Right cardiac atrium (tissue), 5 donors: ENCODE measurements at regions not wholly inside any gene's neighbourhood (a gene's known extent, or its start where the extent isn't known, plus 50 kb on each side); places are given as distances from the start of the nearest gene placed in this dataset.
"Not testable (repeated sequence)": the region's sequence is repeated elsewhere in the genome, so short reads cannot be mapped to it uniquely, and the experiment has no call there.

ENCODE experiments used
- ATAC-seq, 2 donors: fragments of 200-7000 bp; cut with Tn5 transposase; one replicate each; pipeline versions ENCODE4 v1.8.0 to v1.9.1; 2020; ENCODE audit warnings: moderate library complexity in 2 of 2, mild to moderate bottlenecking in 1 of 2
- DNase-seq, 3 donors: peaks; one replicate each; pipeline ENCODE4 v3.0.0-alpha.2; 2020
- H3K27ac ChIP-seq: one replicate; pipeline ENCODE4 v1.5.1; 2013; ENCODE audit warnings: mild to moderate bottlenecking, low read length, control low read depth, moderate library complexity
- H3K27me3 ChIP-seq: one replicate; pipeline ENCODE4 v1.6.1; 2013; ENCODE audit not compliant: control insufficient read depth, insufficient read depth
- H3K4me1 ChIP-seq: one replicate; pipeline ENCODE4 v1.6.1; 2013; ENCODE audit warnings: low read length; ENCODE audit not compliant: control insufficient read depth, insufficient read depth
- H3K4me3 ChIP-seq: one replicate; pipeline ENCODE4 v1.5.1; 2013; ENCODE audit warnings: low read length, control low read depth
- H3K9me3 ChIP-seq: one replicate; pipeline ENCODE4 v1.6.1; 2013; ENCODE audit warnings: low read length; ENCODE audit not compliant: control insufficient read depth
- WGBS: extraction: QIAGEN DNeasy Blood & Tissue Kit; methylation state at CpG from one replicate; pipeline ENCODE4 v1.1.7; 2013; 5-methylcytosine and 5-hydroxymethylcytosine counted together
- intact Hi-C, 4 donors: fragments of 100-400 bp; cut with DNase I; formaldehyde crosslinking; loops; one replicate each; pipeline versions ENCODE4 v1.11.0 to v1.14.0; 2022 to 2023
- donor health status: healthy with polysubstance abuse.
- donor health status: DM: no; HTN: yes; CAD: no.
- donor health status: DM: no; HTN: no; CAD: no.
- donor health status: DM: no; HTN: yes; CAD: no; lungs with severe emphysema.
- donor health status: DM: yes; HTN: yes; CAD: no.

DNA sequence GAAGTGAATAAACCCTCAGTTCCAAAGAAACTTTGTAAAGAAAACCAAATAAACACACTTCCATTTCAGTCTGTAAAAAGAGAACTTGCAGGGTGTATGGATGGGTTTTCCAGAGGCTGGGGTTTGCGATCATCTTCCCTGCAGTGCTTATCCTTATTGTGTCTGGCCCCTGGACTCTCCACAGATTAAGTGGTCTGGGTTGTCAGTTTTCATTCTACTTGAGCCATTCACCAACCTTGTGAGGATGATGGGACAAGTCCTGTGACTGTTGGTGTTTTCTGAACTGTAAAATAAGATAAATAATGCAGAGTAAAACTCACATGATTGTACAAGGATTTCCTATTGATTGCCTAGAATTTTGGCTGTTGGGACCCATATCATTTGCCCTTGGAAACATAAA lies 166.1 kb upstream of the MOCS2 start:
- Histone ChIP-seq H3K9me3 (no peaks in the 10 kb centered on the region), H3K4me3 (no peak overlapping the region), H3K4me1 (no peaks in the 10 kb centered on the region), H3K27me3 (no peaks in the 10 kb centered on the region), H3K27ac (no peak overlapping the region)
- intact Hi-C loops = no loop called here
- ATAC-seq (no peak), DNase-seq (no peak)
- WGBS = 81% methylated on average over 1 of the region's 1 CpG

DNA sequence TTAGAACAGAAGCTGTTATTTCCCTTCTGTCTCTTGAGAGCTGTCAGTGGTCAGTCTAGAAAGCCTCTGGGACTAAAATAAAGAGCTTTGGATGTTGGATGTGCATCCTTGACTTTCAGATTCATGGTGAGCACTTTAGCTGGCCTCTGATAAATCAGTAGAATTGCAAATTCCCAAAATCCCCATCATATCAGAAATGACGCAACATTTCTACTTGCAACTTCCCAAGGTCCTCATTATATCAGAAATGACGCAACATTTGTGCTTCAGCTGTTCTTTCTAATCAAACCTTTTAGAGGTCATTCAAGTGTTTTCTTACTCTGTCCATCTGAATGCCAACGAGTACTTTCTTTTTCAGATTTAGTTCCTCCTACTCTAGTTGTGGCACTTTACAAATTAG lies 167.3 kb upstream of the MOCS2 start:
- Histone ChIP-seq H3K27me3 (no peaks in the 10 kb centered on the region), H3K4me1 (no peaks in the 10 kb centered on the region), H3K4me3 (no peak overlapping the region), H3K27ac (no peak overlapping the region), H3K9me3 (no peaks in the 10 kb centered on the region)
- intact Hi-C loops = no loop called here
- ATAC-seq = peak; percentile 73 to 97
- 48% methylated on average over 3 of the region's 3 CpGs for WGBS
- no peak for DNase-seq

DNA sequence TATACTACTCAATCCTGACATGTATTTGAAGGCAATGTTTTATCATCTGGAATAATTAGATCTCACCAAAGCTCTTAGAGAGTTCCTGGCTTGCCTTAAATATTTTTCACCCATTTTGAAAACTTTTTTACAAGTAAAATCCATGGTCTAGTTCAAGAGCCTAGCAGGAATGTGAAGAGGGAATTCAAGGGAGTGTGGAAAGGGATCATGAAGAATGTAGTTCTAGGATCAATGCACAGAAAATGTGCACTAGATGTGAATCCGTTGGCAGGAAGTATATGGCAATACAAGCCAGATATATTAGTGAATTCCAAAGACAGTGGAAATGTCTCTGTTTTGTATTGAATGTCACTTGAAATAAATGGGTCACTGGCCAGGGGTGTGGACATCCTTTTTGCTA lies 167.9 kb upstream of the MOCS2 start:
- DNase-seq (no peak), ATAC-seq (no peak)
- no peaks in the 10 kb centered on the region for H3K4me1 ChIP-seq
- H3K27ac ChIP-seq = no peak overlapping the region
- no peaks in the 10 kb centered on the region for H3K27me3 ChIP-seq
- intact Hi-C loops = no loop called here
- no peaks in the 10 kb centered on the region for H3K9me3 ChIP-seq
- WGBS = 55% methylated on average over 1 of the region's 1 CpG
- no peak overlapping the region for H3K4me3 ChIP-seq

DNA sequence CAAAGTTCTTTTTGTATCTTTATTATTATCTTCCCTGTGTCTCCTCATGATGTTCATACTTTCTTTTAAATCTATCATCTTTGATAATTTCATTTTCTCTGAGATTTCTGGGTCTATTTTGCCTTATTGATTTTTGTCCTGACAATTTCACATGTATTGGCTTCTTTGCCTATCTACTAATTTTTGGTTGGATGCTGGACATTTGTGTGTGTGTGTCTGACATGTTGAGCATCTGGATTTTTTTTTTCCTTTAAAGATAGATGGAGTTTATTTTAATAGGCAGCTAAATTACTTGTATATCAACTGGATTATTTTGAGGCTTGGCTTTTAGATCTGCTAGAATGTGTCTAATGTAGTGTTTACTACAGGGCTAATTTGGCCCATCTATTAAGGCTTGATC lies 178.0 kb upstream of the MOCS2 start:
- intact Hi-C loops = no loop called here
- Histone ChIP-seq H3K9me3 (no peaks in the 10 kb centered on the region), H3K27ac (no peak overlapping the region), H3K4me1 (no peaks in the 10 kb centered on the region), H3K4me3 (no peak overlapping the region), H3K27me3 (no peaks in the 10 kb centered on the region)
- no peak for DNase-seq
- no peak for ATAC-seq

DNA sequence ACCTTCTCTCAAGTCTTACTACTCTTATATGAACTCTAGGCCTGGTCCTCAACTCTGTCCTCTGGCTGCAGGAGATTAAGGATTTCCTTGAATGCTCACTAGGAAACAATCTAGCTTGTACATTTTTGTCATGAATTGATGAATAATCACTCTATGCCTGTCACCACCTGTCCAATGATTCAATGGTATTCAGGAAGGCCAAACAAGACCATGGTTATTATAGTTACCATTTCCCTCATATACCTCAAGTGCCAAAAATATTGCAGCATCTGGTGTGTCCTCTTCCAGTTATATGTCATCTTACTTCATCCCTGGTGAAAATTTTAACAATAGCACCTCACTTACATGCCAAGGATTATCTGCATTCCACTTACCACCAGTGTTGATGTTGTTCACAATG lies 179.0 kb upstream of the MOCS2 start:
- Histone ChIP-seq H3K4me1 (no peaks in the 10 kb centered on the region), H3K27ac (no peak overlapping the region), H3K4me3 (no peak overlapping the region), H3K27me3 (no peaks in the 10 kb centered on the region), H3K9me3 (no peaks in the 10 kb centered on the region)
- ATAC-seq (no peak), DNase-seq (no peak)
- intact Hi-C loops = no loop called here

DNA sequence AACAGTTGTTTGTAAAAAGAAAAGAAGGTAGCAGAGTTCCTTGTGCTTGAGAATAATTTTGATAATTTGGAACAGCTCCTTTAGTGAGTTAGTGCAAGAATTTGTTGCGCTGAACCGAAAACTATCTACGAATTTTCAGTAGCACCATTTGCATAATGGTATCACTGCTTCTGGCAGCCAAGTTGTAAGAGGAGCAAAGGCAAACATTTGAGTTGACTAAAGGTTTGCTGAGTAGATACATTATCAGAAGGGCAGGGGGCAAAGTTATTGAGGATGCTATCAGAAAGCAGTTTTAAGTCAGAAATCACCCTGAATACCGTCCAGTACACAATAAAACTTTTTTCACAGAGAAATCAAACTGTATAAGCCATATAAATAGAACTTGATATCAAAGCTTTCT lies 181.5 kb upstream of the MOCS2 start:
- no peaks in the 10 kb centered on the region for H3K27me3 ChIP-seq
- no peaks in the 10 kb centered on the region for H3K4me1 ChIP-seq
- DNase-seq (no peak), ATAC-seq (no peak)
- intact Hi-C loops = no loop called here
- H3K4me3 ChIP-seq = no peak overlapping the region
- H3K9me3 ChIP-seq = no peaks in the 10 kb centered on the region
- 67% methylated on average over 4 of the region's 4 CpGs for WGBS
- no peak overlapping the region for H3K27ac ChIP-seq

DNA sequence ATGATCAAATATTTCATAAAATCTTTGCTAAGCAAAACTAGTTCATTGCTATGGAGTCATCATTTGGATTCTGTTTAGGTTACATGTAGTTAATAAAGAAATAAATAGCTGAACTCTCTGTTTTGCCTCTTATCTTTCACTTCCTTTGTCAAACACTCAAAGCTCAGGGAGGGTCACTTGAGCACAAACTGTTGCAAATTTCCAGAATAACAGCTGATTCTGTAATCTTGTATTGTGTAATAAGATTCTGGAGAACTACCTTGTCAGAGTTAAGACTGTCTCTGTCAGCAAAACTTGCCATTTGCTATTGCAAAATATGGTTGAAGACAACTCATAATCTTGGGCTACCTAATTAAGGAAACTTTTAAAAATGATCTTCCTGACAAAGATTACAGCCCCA lies 182.0 kb upstream of the MOCS2 start:
- no peaks in the 10 kb centered on the region for H3K4me1 ChIP-seq
- ATAC-seq (peak; percentile 54 to 89), DNase-seq (no peak)
- no peak overlapping the region for H3K27ac ChIP-seq
- no peak overlapping the region for H3K4me3 ChIP-seq
- intact Hi-C loops = no loop called here
- no peaks in the 10 kb centered on the region for H3K27me3 ChIP-seq
- H3K9me3 ChIP-seq = no peaks in the 10 kb centered on the region

DNA sequence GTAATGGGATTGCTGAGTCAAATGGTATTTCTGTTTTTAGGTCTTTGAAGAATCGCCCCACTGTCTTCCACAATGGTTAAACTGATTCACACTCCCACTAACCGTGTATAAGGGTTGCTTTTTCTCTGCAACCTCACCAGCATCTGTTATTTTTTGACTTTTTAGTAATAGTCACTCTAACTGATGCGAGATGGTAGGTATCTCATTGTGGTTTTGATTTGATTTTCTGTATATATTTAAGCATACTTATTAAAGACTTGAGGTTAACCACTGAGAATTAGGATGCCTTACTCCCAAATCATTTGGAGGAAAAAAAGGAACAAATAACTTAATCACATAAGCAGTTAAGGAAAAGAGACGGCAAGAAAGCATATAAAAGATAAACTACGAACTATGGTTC lies 181.6 kb upstream of the FST start:
- no peak for DNase-seq
- 74% methylated on average over 5 of the region's 5 CpGs for WGBS
- no peaks in the 10 kb centered on the region for H3K4me1 ChIP-seq
- H3K27me3 ChIP-seq = no peaks in the 10 kb centered on the region
- no peak overlapping the region for H3K27ac ChIP-seq
- intact Hi-C loops = no loop called here
- ATAC-seq = no peak
- no peak overlapping the region for H3K4me3 ChIP-seq
- no peaks in the 10 kb centered on the region for H3K9me3 ChIP-seq

DNA sequence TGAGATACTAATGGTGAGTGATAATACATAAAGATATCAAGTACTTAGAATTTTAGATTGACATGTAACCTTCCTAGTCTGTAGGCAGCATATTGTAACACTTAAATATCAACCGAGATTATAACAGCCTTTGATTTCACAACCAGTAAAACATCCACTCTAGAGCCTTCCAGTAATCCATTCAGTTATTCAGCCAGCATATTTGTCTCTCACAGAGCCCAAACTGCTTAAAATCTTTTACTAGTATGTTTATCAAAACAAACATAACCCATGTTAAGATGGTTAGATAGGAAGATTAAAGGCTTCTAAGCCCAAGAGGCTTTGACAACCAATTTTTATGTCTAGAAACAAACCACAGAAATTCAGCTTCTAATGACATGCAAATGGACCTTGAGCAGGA lies 177.9 kb upstream of the FST start:
- intact Hi-C loops = no loop called here
- DNase-seq (no peak), ATAC-seq (peak; percentile 35 to 74)
- no peaks in the 10 kb centered on the region for H3K27me3 ChIP-seq
- WGBS = 53% methylated on average over 1 of the region's 1 CpG
- no peaks in the 10 kb centered on the region for H3K4me1 ChIP-seq
- H3K4me3 ChIP-seq = no peak overlapping the region
- no peaks in the 10 kb centered on the region for H3K9me3 ChIP-seq
- no peak overlapping the region for H3K27ac ChIP-seq

DNA sequence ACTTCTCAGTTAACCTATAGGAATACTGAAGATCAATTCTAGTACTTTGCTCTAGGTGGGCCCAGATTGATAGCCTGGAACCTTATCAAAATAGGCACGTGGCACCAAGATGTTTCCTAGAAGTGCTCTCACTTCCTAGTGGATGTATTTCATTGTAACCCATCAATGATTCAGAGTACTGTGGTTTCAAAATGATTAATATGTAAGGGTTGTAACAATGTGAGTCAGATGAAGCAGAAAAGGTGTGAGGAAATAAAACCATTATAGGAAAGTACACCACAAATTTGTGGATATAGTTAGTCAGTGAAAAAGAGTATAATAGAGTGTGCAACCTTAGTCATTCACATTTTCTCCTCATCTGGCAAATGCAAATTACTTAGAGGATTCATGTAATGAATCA lies 177.3 kb upstream of the FST start:
- Histone ChIP-seq H3K27ac (no peak overlapping the region), H3K4me1 (no peaks in the 10 kb centered on the region), H3K4me3 (no peak overlapping the region), H3K9me3 (no peaks in the 10 kb centered on the region), H3K27me3 (no peaks in the 10 kb centered on the region)
- WGBS = 55% methylated on average over 1 of the region's 1 CpG
- intact Hi-C loops = no loop called here
- DNase-seq = no peak
- no peak for ATAC-seq

DNA sequence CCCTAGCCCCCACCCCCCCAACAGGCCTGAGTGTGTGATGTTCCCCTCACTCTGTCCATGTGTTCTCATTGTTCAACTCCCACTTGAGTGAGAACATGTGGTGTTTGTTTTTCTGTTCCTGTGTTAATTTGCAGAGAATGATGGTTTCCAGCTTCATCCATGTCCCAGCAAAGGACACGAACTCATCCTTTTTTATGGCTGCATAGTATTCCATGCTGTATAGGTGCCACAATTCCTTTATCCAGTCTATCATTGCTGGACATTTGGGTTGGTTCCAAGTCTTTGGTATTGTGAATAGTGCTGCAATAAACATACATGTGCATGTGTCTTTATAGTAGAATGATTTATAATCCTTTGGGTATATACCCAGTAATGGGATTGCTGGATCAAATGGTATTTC lies 175.1 kb upstream of the FST start:
- DNase-seq, intact Hi-C loops, H3K9me3 ChIP-seq, H3K27me3 ChIP-seq, ATAC-seq, H3K4me3 ChIP-seq, H3K4me1 ChIP-seq, H3K27ac ChIP-seq: not testable (repeated sequence)
- WGBS = 86% methylated on average over 1 of the region's 1 CpG

DNA sequence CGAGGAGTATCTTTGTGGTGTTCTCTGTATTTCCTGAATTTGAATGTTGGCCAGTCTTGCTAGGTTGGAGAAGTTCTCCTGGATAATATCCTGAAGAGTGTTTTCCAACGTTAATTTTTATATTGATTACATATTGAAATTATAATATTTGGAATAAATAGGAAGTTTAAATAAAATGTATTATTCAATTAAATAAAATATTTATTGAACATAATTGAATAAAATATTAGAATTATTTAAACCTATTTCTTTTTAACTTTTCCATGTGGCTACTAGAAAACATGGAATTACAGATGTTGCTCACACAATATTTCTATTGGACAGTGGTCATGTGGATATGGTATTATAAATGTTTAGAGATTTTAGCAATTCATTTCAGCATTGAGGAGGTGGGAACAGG lies 170.8 kb upstream of the FST start:
- WGBS = 72% methylated on average over 2 of the region's 2 CpGs
- Histone ChIP-seq H3K9me3 (no peaks in the 10 kb centered on the region), H3K27ac (no peak overlapping the region), H3K4me3 (no peak overlapping the region), H3K4me1 (no peaks in the 10 kb centered on the region), H3K27me3 (no peaks in the 10 kb centered on the region)
- DNase-seq (no peak), ATAC-seq (no peak)
- intact Hi-C loops = no loop called here
